Ovary (tissue), 7 donors: ENCODE measurements at regions not wholly inside any gene's neighbourhood (a gene's known extent, or its start where the extent isn't known, plus 50 kb on each side); places are given as distances from the start of the nearest gene placed in this dataset.

Source experiments
- DNase-seq, 5 donors: peaks; one replicate each; pipeline ENCODE4 v3.0.0-alpha.2; 2019 to 2020
- H3K27ac ChIP-seq, 2 donors: fragments of 200-600 bp; one replicate each; pipeline versions ENCODE4 v1.5.1 to v1.8.0; 2019 to 2022
- H3K27me3 ChIP-seq: fragments of 200-600 bp; one replicate; pipeline ENCODE4 v1.8.0; 2022
- H3K36me3 ChIP-seq: fragments of 200-600 bp; sonication (generic); one replicate; pipeline ENCODE4 v1.5.1; 2019
- H3K4me1 ChIP-seq: one replicate; pipeline ENCODE4 v1.8.1; 2013; ENCODE audit warnings: mild to moderate bottlenecking, moderate library complexity; ENCODE audit not compliant: insufficient read depth
- H3K4me3 ChIP-seq: fragments of 200-600 bp; sonication (generic); one replicate; pipeline ENCODE4 v1.5.1; 2017
- H3K9me3 ChIP-seq, 2 donors: fragments of 200-600 bp in 1 of 2; sonication (generic) in 1 of 2; one replicate each; pipeline versions ENCODE4 v1.5.1 to v1.8.1; 2013 to 2019; ENCODE audit warnings: mild to moderate bottlenecking in 1 of 2, moderate library complexity in 1 of 2
- CTCF ChIP-seq, 3 donors: fragments of 450-650 bp in 2 of 3; fragments of 200-600 bp in 1 of 3; IDR thresholded peaks; one replicate each; pipeline versions ENCODE4 v1.5.1 to v1.8.0; 2016 to 2022; ENCODE audit warnings: antibody characterized with exemption in 3 of 3, mild to moderate bottlenecking in 1 of 3
- EP300 ChIP-seq: sonication (generic); formaldehyde crosslinking; IDR thresholded peaks from one replicate; pipeline ENCODE4 v1.6.1; 2017; ENCODE audit warnings: antibody characterized with exemption
- POLR2A ChIP-seq: fragments of 450-650 bp; IDR thresholded peaks from one replicate; pipeline ENCODE4 v1.6.1; 2017; ENCODE audit warnings: antibody characterized with exemption, mild to moderate bottlenecking, moderate library complexity
- WGBS, 3 donors: extraction: QIAGEN DNeasy Blood & Tissue Kit in 1 of 3; methylation state at CpG; one replicate each; pipeline versions ENCODE4 v1.1.5 to v1.1.7; 2013 to 2017; 5-methylcytosine and 5-hydroxymethylcytosine counted together
- intact Hi-C, 4 donors: fragments of 100-400 bp; cut with DNase I; formaldehyde crosslinking; loops; one replicate each; pipeline versions ENCODE4 v1.11.0 to v1.15.1; 2022 to 2023
- donor health status: DM: no; HTN: no; CAD: no; lungs with moderate emphysema.
- donor health status: DM: no; HTN: no; CAD: no.
- donor health status: Bipolar disorder and iron deficiency.
- donor health status: DM: no; HTN: no; CAD: no.
- donor health status: DM: yes; HTN: yes; CAD: no.

DNA sequence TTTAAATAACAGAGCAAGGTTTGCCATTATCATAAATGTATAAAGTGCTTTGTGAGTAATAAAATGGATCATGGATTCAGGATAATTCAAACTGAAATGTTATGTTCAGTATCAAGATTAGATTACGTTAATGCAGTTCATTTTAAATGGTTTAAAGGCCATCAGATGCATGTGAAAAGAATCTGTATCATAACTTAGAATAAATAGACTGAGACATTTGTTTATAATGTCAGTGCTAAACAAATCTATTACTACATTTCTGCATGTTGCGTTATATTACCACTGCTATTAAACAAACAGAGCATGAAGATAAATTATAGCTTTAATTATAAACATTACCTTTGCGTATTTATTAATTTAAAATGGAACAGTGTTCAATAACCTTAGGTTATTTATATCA is 160.2 kb downstream of the TOX3 start:
- H3K36me3 ChIP-seq = no peaks in the 10 kb centered on the region
- H3K27ac ChIP-seq = no peak overlapping the region
- H3K4me3 ChIP-seq = no peak overlapping the region
- H3K4me1 ChIP-seq = no peaks in the 10 kb centered on the region
- DNase-seq = no peak
- intact Hi-C loops = no loop called here
- WGBS, 3 donors = 86 to 91% (median 89%) methylated on average over 3 of the region's 3 CpGs
- no peaks in the 10 kb centered on the region for H3K9me3 ChIP-seq
- no peak for TF ChIP-seq POLR2A
- TF ChIP-seq EP300 = no peak
- no peak for TF ChIP-seq CTCF (IDR thresholded peaks at IDR 0.05)
- no peaks in the 10 kb centered on the region for H3K27me3 ChIP-seq

- TF ChIP-seq CTCF (IDR thresholded peaks at IDR 0.05) = no peak
- TF ChIP-seq EP300 = no peak
- 88 to 94% (median 93%) methylated on average over 2 of the region's 2 CpGs for WGBS, 3 donors
- intact Hi-C loops = no loop called here
- Histone ChIP-seq H3K27me3 (no peaks in the 10 kb centered on the region), H3K9me3 (no peaks in the 10 kb centered on the region), H3K4me1 (no peaks in the 10 kb centered on the region), H3K4me3 (no peak overlapping the region), H3K36me3 (no peaks in the 10 kb centered on the region), H3K27ac (no peak overlapping the region)
- no peak for DNase-seq
Measured at GRCh38 chr16:52384378-52384777, 162.6 kb downstream of the TOX3 start.

- WGBS, 3 donors = 30 to 43% (median 31%) methylated on average over 3 of the region's 3 CpGs
- H3K4me1 ChIP-seq = no peaks in the 10 kb centered on the region
- H3K27ac ChIP-seq = no peak overlapping the region
- H3K27me3 ChIP-seq = no peaks in the 10 kb centered on the region
- DNase-seq = no peak
- intact Hi-C loops = no loop called here
- H3K9me3 ChIP-seq = no peaks in the 10 kb centered on the region
- no peak overlapping the region for H3K4me3 ChIP-seq
- TF ChIP-seq POLR2A = no peak
- TF ChIP-seq EP300 = no peak
- no peak for TF ChIP-seq CTCF (IDR thresholded peaks at IDR 0.05)
- H3K36me3 ChIP-seq = no peaks in the 10 kb centered on the region
Measured at GRCh38 chr16:52383640-52384292, 163.2 kb downstream of the TOX3 start.

- H3K27ac ChIP-seq = no peak overlapping the region
- TF ChIP-seq EP300 (no peak), POLR2A (no peak), CTCF (IDR thresholded peaks at IDR 0.05) (no peak)
- H3K36me3 ChIP-seq = no peaks in the 10 kb centered on the region
- no peak for DNase-seq
- no peaks in the 10 kb centered on the region for H3K27me3 ChIP-seq
- 38 to 57% (median 45%) methylated on average over 3 of the region's 3 CpGs for WGBS, 3 donors
- no peaks in the 10 kb centered on the region for H3K9me3 ChIP-seq
- intact Hi-C loops = no loop called here
- H3K4me1 ChIP-seq = no peaks in the 10 kb centered on the region
- no peak overlapping the region for H3K4me3 ChIP-seq
Measured at GRCh38 chr16:52383119-52383518, 163.8 kb downstream of the TOX3 start.
